ENCODE measurements at regions not wholly inside any gene's neighbourhood (a gene's known extent, or its start where the extent isn't known, plus 50 kb on each side); places are given as distances from the start of the nearest gene placed in this dataset.

- TF ChIP-seq CTCF (IDR thresholded peaks at IDR 0.05): no peak
- TF ChIP-seq POLR2A (IDR thresholded peaks at IDR 0.05): no peak
Measured at GRCh38 chr4:83686166-83686565, 150.3 kb downstream of the GPAT3 start.
